Mucosa of gallbladder (tissue), 1 donor: ENCODE measurements at regions not wholly inside any gene's neighbourhood (a gene's known extent, or its start where the extent isn't known, plus 50 kb on each side); places are given as distances from the start of the nearest gene placed in this dataset.
A peak's percentile ranks its signal among the peaks of the same experiment; 100 is the strongest.

Source experiments
- DNase-seq: peaks from one replicate; pipeline ENCODE4 v3.0.0-alpha.2; 2020; ENCODE audit warnings: low spot score
- donor health status: DM: no; HTN: no; CAD: no.

GRCh38 chr18:22673182-22673862 lies 255.6 kb upstream of the CTAGE1 start:
- DNase-seq, result no peak

GRCh38 chr18:22674272-22674671 lies 256.6 kb upstream of the CTAGE1 start:
- no peak for DNase-seq

GRCh38 chr18:22675006-22675405 lies 257.3 kb upstream of the CTAGE1 start:
- DNase-seq, result no peak

- no peak for DNase-seq
These were observed 256.7 kb upstream of the RBBP8 start for GRCh38 chr18:22676423-22676822.

GRCh38 chr18:22678486-22678885 lies 254.6 kb upstream of the RBBP8 start:
- DNase-seq, result no peak

GRCh38 chr18:22680944-22681343 lies 252.2 kb upstream of the RBBP8 start:
- no peak for DNase-seq

GRCh38 chr18:22681908-22682307 lies 251.2 kb upstream of the RBBP8 start:
- DNase-seq, result no peak

GRCh38 chr18:22682720-22683119 lies 250.4 kb upstream of the RBBP8 start:
- no peak for DNase-seq

- DNase-seq, result peak; percentile 93
These were observed 249.9 kb upstream of the RBBP8 start for GRCh38 chr18:22683196-22683676.

- no peak for DNase-seq
These were observed 249.3 kb upstream of the RBBP8 start for GRCh38 chr18:22683786-22684185.

GRCh38 chr18:22684268-22684667 lies 248.9 kb upstream of the RBBP8 start:
- DNase-seq, result no peak

- no peak for DNase-seq
These were observed 247.3 kb upstream of the RBBP8 start for GRCh38 chr18:22685788-22686187.

- no peak for DNase-seq
These were observed 245.0 kb upstream of the RBBP8 start for GRCh38 chr18:22687892-22688680.

- DNase-seq, result no peak
These were observed 244.1 kb upstream of the RBBP8 start for GRCh38 chr18:22688877-22689496.

- no peak for DNase-seq
These were observed 243.4 kb upstream of the RBBP8 start for GRCh38 chr18:22689712-22690111.

GRCh38 chr18:22690556-22690955 lies 242.6 kb upstream of the RBBP8 start:
- no peak for DNase-seq

GRCh38 chr18:22691946-22692710 lies 241.0 kb upstream of the RBBP8 start:
- DNase-seq, result no peak

- peak; percentile 16 for DNase-seq
These were observed 238.2 kb upstream of the RBBP8 start for GRCh38 chr18:22694954-22695353.

GRCh38 chr18:22695674-22696073 lies 237.5 kb upstream of the RBBP8 start:
- no peak for DNase-seq

GRCh38 chr18:22697561-22697960 lies 235.6 kb upstream of the RBBP8 start:
- no peak for DNase-seq

GRCh38 chr18:22698711-22699110 lies 234.4 kb upstream of the RBBP8 start:
- no peak for DNase-seq

GRCh38 chr18:22699629-22700028 lies 233.5 kb upstream of the RBBP8 start:
- DNase-seq, result no peak
